22Rv1 (cell line): ENCODE measurements at regions not wholly inside any gene's neighbourhood (a gene's known extent, or its start where the extent isn't known, plus 50 kb on each side); places are given as distances from the start of the nearest gene placed in this dataset.

Experiments
- CTCF ChIP-seq: fragments of 450-650 bp; IDR thresholded peaks from 2 replicates; pipeline ENCODE4 v1.5.1; 2017; ENCODE audit warnings: mild to moderate bottlenecking
- ZFX ChIP-seq: fragments of 450-650 bp; IDR thresholded peaks from 2 replicates; pipeline ENCODE4 v1.6.1; 2017; ENCODE audit warnings: antibody characterized with exemption, borderline replicate concordance

- TF ChIP-seq CTCF = no peak
- TF ChIP-seq ZFX = no peak
Measured at GRCh38 chr2:59963157-59963556, 590.3 kb downstream of the BCL11A start.
